C4-2B (cell line): ENCODE measurements at regions not wholly inside any gene's neighbourhood (a gene's known extent, or its start where the extent isn't known, plus 50 kb on each side); places are given as distances from the start of the nearest gene placed in this dataset.

Source experiments
- H3K27ac ChIP-seq: fragments of 450-650 bp; 2 replicates; pipeline ENCODE4 v1.5.1; 2017
- ZFX ChIP-seq: fragments of 450-650 bp; IDR thresholded peaks from 2 replicates; pipeline ENCODE4 v1.6.1; 2017
- TF ChIP-seq, protein P1 (sequence below): fragments of 450-650 bp; conservative IDR thresholded peaks from 2 replicates; pipeline ENCODE4 v1.5.1; 2017; ENCODE audit warnings: mild to moderate bottlenecking

DNA sequence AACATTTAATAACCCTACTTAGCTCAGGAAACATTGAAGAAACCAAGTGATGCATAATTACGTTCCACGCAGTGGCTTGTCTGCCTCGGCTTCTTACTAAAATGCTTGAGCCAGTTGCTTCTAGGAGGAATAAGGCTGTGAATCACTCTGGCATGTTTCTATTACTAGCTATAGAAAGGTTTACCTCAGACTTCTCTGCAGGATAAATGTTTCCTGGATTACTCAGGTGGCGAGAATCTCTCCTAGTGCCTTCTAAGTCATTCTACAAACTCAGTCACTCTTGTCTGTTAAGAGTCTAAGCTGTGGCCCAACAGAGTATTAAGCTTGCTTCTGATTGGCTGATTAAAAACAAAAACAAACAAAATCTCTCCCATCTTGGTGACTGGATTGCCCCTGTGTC is 92.0 kb upstream of the RALGPS2 start:
- H3K27ac ChIP-seq, result no peak overlapping the region
- TF ChIP-seq, protein P1, sequence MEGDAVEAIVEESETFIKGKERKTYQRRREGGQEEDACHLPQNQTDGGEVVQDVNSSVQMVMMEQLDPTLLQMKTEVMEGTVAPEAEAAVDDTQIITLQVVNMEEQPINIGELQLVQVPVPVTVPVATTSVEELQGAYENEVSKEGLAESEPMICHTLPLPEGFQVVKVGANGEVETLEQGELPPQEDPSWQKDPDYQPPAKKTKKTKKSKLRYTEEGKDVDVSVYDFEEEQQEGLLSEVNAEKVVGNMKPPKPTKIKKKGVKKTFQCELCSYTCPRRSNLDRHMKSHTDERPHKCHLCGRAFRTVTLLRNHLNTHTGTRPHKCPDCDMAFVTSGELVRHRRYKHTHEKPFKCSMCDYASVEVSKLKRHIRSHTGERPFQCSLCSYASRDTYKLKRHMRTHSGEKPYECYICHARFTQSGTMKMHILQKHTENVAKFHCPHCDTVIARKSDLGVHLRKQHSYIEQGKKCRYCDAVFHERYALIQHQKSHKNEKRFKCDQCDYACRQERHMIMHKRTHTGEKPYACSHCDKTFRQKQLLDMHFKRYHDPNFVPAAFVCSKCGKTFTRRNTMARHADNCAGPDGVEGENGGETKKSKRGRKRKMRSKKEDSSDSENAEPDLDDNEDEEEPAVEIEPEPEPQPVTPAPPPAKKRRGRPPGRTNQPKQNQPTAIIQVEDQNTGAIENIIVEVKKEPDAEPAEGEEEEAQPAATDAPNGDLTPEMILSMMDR, result no peak
- no peak for TF ChIP-seq ZFX

DNA sequence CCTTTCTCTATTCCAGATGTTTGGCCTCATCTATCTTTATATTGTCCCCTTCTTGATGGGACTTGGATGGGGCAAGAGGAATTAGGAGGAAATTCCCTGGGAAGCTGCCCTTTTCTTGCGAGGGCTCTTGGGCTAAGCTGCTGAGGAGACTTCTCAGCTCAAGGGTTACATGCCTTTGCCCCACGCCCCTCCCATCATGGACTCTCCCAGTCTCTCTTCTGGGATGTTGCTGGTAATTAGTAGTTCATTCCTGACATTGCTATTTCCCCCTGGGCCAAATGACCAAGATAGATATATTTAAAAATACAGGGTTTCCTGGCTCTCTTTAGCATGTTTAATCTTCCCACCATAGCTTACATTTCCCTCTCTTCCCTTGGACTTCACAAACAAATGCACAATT is 90.6 kb upstream of the RALGPS2 start:
- TF ChIP-seq, protein P1, result no peak
- TF ChIP-seq ZFX, result no peak
- H3K27ac ChIP-seq, result no peak overlapping the region

DNA sequence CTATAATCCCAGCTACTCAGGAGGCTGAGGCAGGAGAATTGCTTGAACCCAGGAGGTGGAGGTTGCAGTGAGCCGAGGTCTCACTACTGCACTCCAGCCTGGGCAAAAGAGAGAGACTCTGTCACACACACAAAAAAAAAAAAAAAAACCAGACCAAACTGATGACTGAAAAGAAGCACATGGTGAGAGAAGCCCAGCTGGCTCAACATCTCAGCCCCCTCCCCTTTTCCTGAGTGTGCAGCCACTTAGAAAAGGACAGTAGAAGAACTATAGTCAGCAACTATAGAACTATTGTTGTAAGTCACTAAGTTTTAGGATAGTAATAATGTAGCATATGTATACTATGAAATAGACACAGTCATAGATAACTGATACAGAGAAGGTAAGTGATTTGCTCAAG is 87.2 kb upstream of the RALGPS2 start:
- no peak for TF ChIP-seq ZFX
- TF ChIP-seq, protein P1, result no peak
- H3K27ac ChIP-seq, result no peak overlapping the region

DNA sequence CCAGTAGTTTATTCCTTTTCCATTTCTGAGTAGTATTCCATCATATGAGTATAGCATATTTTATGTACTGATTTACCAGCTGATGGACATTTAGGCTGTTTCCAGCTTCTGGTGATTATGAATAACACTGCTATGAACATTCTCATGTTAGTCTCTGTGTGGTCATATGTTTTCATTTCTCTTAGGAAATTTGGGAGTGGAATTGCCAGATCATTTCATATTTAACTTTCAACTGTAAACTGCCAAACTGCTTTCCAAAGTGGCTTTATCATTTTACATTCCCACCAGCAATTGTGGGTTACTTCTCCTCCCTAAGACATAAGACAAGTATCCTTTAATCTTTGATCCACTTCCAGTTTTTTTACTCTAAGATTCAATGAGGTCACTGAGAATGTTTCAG is 85.7 kb upstream of the RALGPS2 start:
- no peak overlapping the region for H3K27ac ChIP-seq

DNA sequence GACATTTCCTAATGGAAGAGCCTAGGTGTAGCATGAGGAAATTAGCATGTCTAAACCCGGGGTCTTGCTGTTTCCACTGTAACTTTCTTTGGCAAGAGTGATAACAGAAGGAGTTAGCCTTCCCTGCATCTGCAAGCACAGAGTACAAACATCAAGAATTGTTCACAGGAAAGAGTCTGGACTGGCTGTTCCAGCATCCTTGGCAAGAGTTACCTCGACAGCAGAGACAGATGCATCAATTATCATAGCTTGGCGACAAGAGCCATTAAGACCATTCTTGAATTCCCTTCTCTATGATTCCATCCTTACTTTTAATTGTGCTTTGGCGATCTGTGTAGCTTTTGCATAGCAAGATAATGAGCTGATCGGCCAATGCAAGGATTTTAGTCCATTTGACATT is 82.8 kb upstream of the RALGPS2 start:
- TF ChIP-seq ZFX, result no peak
- TF ChIP-seq, protein P1, result no peak
- H3K27ac ChIP-seq, result no peak overlapping the region

More for the DNA sequence above, 85.7 kb upstream of the RALGPS2 start:
- TF ChIP-seq ZFX, result no peak
- TF ChIP-seq, protein P1, result no peak

DNA sequence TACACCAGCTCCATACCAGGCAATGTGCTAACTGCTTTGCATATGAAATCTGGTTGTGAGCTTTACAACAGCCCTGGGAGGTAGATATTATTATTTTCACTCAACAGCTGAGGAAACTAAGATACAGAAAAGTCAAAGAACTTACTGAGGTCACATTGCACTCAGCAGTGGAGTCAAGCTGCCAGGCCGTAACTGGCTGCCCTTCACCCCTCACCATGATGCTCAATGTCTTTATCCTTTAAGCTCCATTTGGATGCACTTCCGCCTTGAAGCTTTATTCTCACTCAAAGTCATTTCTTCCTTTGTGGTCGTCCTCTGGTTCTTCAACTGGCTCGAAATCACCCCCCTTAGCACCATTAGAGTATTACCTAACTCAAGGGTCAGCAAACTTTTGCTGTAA is 81.7 kb upstream of the RALGPS2 start:
- no peak overlapping the region for H3K27ac ChIP-seq
- no peak for TF ChIP-seq ZFX
- TF ChIP-seq, protein P1, result no peak

DNA sequence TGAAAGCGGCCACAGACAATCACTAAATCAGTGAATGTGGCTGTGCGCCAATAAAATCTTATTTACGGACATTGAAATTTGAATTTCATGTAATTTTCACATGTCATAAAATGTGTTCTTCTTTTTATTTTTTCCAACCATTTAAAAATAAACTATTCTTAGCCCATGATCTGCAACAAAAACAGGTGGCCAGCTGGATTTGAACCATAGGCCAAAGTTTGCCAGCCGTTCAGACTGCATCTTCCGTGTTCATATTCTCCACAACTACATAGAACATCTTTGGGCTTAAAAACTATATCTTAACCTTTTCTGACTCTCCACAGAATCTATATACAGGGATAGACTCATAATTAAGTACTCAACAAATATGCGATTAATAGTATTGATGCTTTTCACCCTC is 81.2 kb upstream of the RALGPS2 start:
- TF ChIP-seq ZFX, result no peak
- TF ChIP-seq, protein P1, result no peak

More for the DNA sequence above, 81.2 kb upstream of the RALGPS2 start:
- no peak overlapping the region for H3K27ac ChIP-seq
